Stimulated activated CD4-positive, alpha-beta T cell treated with anti-CD3 and anti-CD28 coated beads, Interleukin-2, amount 100 ng/mL, for 48 hours (primary cell): ENCODE measurements at regions not wholly inside any gene's neighbourhood (a gene's known extent, or its start where the extent isn't known, plus 50 kb on each side); places are given as distances from the start of the nearest gene placed in this dataset.
"Not testable (repeated sequence)": the region's sequence is repeated elsewhere in the genome, so short reads cannot be mapped to it uniquely, and the experiment has no call there.

Source experiments
- DNase-seq, 2 donors: peaks; one replicate each; pipeline ENCODE4 v3.0.0-alpha.2; 2020

- DNase-seq = peak; percentile 78 to 82
Measured at GRCh38 chr22:25462474-25463346, 101.8 kb upstream of the GRK3 start.

GRCh38 chr22:25463347-25463628, 101.2 kb upstream of the GRK3 start:
- not testable (repeated sequence) for DNase-seq

- not testable (repeated sequence) for DNase-seq
Measured at GRCh38 chr22:25464326-25464725, 100.1 kb upstream of the GRK3 start.

GRCh38 chr22:25465949-25466348, 98.5 kb upstream of the GRK3 start:
- DNase-seq = no peak

GRCh38 chr22:25472382-25472781, 92.1 kb upstream of the GRK3 start:
- DNase-seq = no peak

- no peak for DNase-seq
Measured at GRCh38 chr22:25475257-25476022, 89.0 kb upstream of the GRK3 start.

GRCh38 chr22:25477358-25477757, 87.1 kb upstream of the GRK3 start:
- no peak for DNase-seq

GRCh38 chr22:25478111-25478510, 86.4 kb upstream of the GRK3 start:
- DNase-seq = no peak

GRCh38 chr22:25478528-25478927, 85.9 kb upstream of the GRK3 start:
- DNase-seq = no peak

GRCh38 chr22:25480868-25481267, 83.6 kb upstream of the GRK3 start:
- not testable (repeated sequence) for DNase-seq

GRCh38 chr22:25482091-25482760, 82.2 kb upstream of the GRK3 start:
- no peak for DNase-seq

GRCh38 chr22:25482868-25483639, 81.4 kb upstream of the GRK3 start:
- DNase-seq = no peak

GRCh38 chr22:25483931-25484330, 80.5 kb upstream of the GRK3 start:
- DNase-seq = no peak

- no peak for DNase-seq
Measured at GRCh38 chr22:25484521-25485315, 79.8 kb upstream of the GRK3 start.

- no peak for DNase-seq
Measured at GRCh38 chr22:25485626-25486545, 78.6 kb upstream of the GRK3 start.

- no peak for DNase-seq
Measured at GRCh38 chr22:25487508-25487907, 77.0 kb upstream of the GRK3 start.

- peak; percentile 35 to 43 for DNase-seq
Measured at GRCh38 chr22:25488244-25489020, 76.0 kb upstream of the GRK3 start.

- DNase-seq = no peak
Measured at GRCh38 chr22:25489947-25490346, 74.5 kb upstream of the GRK3 start.

GRCh38 chr22:25490896-25491295, 73.6 kb upstream of the GRK3 start:
- no peak for DNase-seq

- no peak for DNase-seq
Measured at GRCh38 chr22:25492162-25492561, 72.3 kb upstream of the GRK3 start.
